ENCODE measurements at regions not wholly inside any gene's neighbourhood (a gene's known extent, or its start where the extent isn't known, plus 50 kb on each side); places are given as distances from the start of the nearest gene placed in this dataset.

DNA sequence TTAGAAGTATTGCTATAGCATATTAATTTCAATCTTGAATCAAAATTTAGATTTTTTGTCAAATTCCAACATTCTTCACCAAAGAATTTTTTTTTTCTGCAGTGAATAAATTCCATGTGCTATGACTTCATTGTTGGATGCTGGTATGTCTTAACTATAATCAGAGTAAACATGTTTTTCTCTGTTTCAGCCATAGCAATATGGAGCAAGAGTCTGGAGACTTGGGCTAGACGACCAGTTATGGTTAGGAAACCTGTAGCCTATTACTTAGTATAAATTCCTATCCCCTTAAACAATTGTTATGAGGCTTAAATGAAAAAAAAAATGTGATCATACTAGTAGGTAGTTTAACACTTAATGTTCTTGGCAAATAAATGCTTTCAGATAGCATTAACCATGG is 431.9 kb upstream of the FRG2C start:
- in situ Hi-C loops (cut with MboI; ENCODE audit: low sequenced_read_pairs): no loop called here
- H2AK9ac ChIP-seq (replicated peaks; ENCODE audit: low read depth, low read length, poor library complexity): no peak overlapping the region
- no peak overlapping the region for H3K4ac ChIP-seq (ENCODE audit: low read depth, low read length)
- no peak overlapping the region for H3K56ac ChIP-seq (ENCODE audit: extremely low read depth, insufficient read depth, low read length)
- H3K27ac ChIP-seq (ENCODE audit: insufficient read depth, low read length): no peak overlapping the region
- H3K23ac ChIP-seq (ENCODE audit: low read depth, low read length): no peak overlapping the region
- intact Hi-C loops (cut with micrococcal nuclease): no loop called here
- H3K9me1 ChIP-seq (ENCODE audit: insufficient read depth, low read length): no peaks in the 10 kb centered on the region
- ATAC-seq (ENCODE audit: low read depth): no peak
- no peaks in the 10 kb centered on the region for H3K4me1 ChIP-seq (ENCODE audit: control insufficient read depth, insufficient read depth, low read length)
- no peak overlapping the region for H4K91ac ChIP-seq (ENCODE audit: insufficient read depth, low read depth, low read length)
- DNase-seq: no peak
- no peak overlapping the region for H2BK20ac ChIP-seq (ENCODE audit: low read depth, low read length)
- dilution Hi-C loops (cut with HindIII; ENCODE audit: low sequenced_read_pairs, unreplicated experiment): no loop called here
- no peak overlapping the region for H3K18ac ChIP-seq (ENCODE audit: low read depth, low read length)
- ChIA-PET CTCF (no interaction called here), POLR2A (ENCODE audit: unreplicated experiment) (no interaction called here)
- H2AFZ ChIP-seq (replicated peaks; ENCODE audit: low read length, poor library complexity): no peak overlapping the region
- no peak overlapping the region for H4K8ac ChIP-seq (ENCODE audit: low read depth in 2 of 2, low read length in 2 of 2)
- no peak overlapping the region for H3K4me3 ChIP-seq (ENCODE audit: insufficient read depth, low read depth, low read length)
- no peak overlapping the region for H2BK15ac ChIP-seq (ENCODE audit: low read depth, low read length)
- no peak overlapping the region for H2AK5ac ChIP-seq (ENCODE audit: low read depth, low read length)
- no peak overlapping the region for H3K9ac ChIP-seq (ENCODE audit: low read depth, low read length)
- no peaks in the 10 kb centered on the region for H3K9me3 ChIP-seq (ENCODE audit: control insufficient read depth, insufficient read depth, low read length)
- H2BK5ac ChIP-seq (ENCODE audit: low read depth, low read length, poor library complexity, severe bottlenecking): no peak overlapping the region
- no peaks in the 10 kb centered on the region for H3K27me3 ChIP-seq (ENCODE audit: control insufficient read depth, insufficient read depth, low read length)
- TF ChIP-seq FOS (IDR thresholded peaks at IDR 0.05; ENCODE audit: low read depth, low read length): no peak
- H4K5ac ChIP-seq (ENCODE audit: low read depth, low read length): no peak overlapping the region
- no peak overlapping the region for H2BK120ac ChIP-seq (ENCODE audit: low read depth, low read length)
- no CpG with 5 or more reads among the region's 1 CpG for WGBS, 2 experiments (ENCODE audit: extremely low coverage in 2 of 2, insufficient read length in 1 of 2)
- H4K20me1 ChIP-seq (ENCODE audit: insufficient read depth, low read length): no peaks in the 10 kb centered on the region
- no TSS peak for BruUV-seq (replicated peaks)
- H3K36me3 ChIP-seq (ENCODE audit: control insufficient read depth, insufficient read depth, low read length): no peaks in the 10 kb centered on the region
- no peak overlapping the region for H3K4me2 ChIP-seq (ENCODE audit: low read depth, low read length)
- no peaks in the 10 kb centered on the region for H3K79me1 ChIP-seq (ENCODE audit: low read depth in 1 of 2, low read length in 2 of 2)
- no peak overlapping the region for H3K14ac ChIP-seq (replicated peaks; ENCODE audit: low read depth, low read length)

Data from IMR-90 (cell line).